ENCODE measurements at regions not wholly inside any gene's neighbourhood (a gene's known extent, or its start where the extent isn't known, plus 50 kb on each side); places are given as distances from the start of the nearest gene placed in this dataset.

GRCh38 chr16:80015566-80015965 is 415.0 kb upstream of the MAF start:
- in situ Hi-C loops (cut with HindIII; ENCODE audit: low pct_unique_long_range_greater_than_20kb, low sequenced_read_pairs) (no loop called here), intact Hi-C loops (cut with micrococcal nuclease; ENCODE audit: unreplicated experiment) (no loop called here)
- Histone ChIP-seq H3K27ac (ENCODE audit: low read length) (no peak overlapping the region), H3K27me3 (ENCODE audit: control insufficient read depth, insufficient read depth, low read length) (no peaks in the 10 kb centered on the region), H3K4me3 (ENCODE audit: low read depth in 2 of 2, low read length in 2 of 2) (no peak overlapping the region), H3K36me3 (ENCODE audit: control insufficient read depth, insufficient read depth, low read length) (no peaks in the 10 kb centered on the region; the same call in 1 of the 2 replicates), H3K4me1 (ENCODE audit: control insufficient read depth, insufficient read depth, low read length) (no peaks in the 10 kb centered on the region), H3K9me3 (ENCODE audit: control insufficient read depth, insufficient read depth, low read depth, low read length) (no peaks in the 10 kb centered on the region)
- DNase-seq (ENCODE audit: low read depth, low spot score) (no peak), ATAC-seq (no peak)
- ChIA-PET POLR2A (no interaction called here), CTCF (no interaction called here)
- TF ChIP-seq CTCF (IDR thresholded peaks at IDR 0.05) (no peak), REST (IDR thresholded peaks at IDR 0.05; ENCODE audit: insufficient read depth in 1 of 2, low read depth in 2 of 2, low read length in 1 of 2) (no peak), SIN3A (IDR thresholded peaks at IDR 0.05; ENCODE audit: borderline replicate concordance, insufficient read depth, low read depth, low read length) (no peak), TCF7L2 (IDR thresholded peaks at IDR 0.05; ENCODE audit: low read depth, low read length) (no peak)
- no TSS peak for BruUV-seq (replicated peaks)

GRCh38 chr16:80014241-80014939 is 413.9 kb upstream of the MAF start:
- POLR2A ChIA-PET: no interaction called here
- CTCF ChIA-PET: no interaction called here
- TF ChIP-seq TCF7L2 (IDR thresholded peaks at IDR 0.05; ENCODE audit: low read depth, low read length): no peak
- no peak for TF ChIP-seq CTCF (IDR thresholded peaks at IDR 0.05)
- no peak for TF ChIP-seq REST (IDR thresholded peaks at IDR 0.05; ENCODE audit: insufficient read depth in 1 of 2, low read depth in 2 of 2, low read length in 1 of 2)
- TF ChIP-seq SIN3A (IDR thresholded peaks at IDR 0.05; ENCODE audit: borderline replicate concordance, insufficient read depth, low read depth, low read length): no peak
- no peak for TF ChIP-seq POLR2AphosphoS5 (IDR thresholded peaks at IDR 0.05; ENCODE audit: low read depth, low read length)
- Histone ChIP-seq H3K36me3 (ENCODE audit: control insufficient read depth, insufficient read depth, low read length) (no peaks in the 10 kb centered on the region; the same call in 1 of the 2 replicates), H3K27me3 (ENCODE audit: control insufficient read depth, insufficient read depth, low read length) (no peaks in the 10 kb centered on the region), H3K4me1 (ENCODE audit: control insufficient read depth, insufficient read depth, low read length) (no peaks in the 10 kb centered on the region), H3K9me3 (ENCODE audit: control insufficient read depth, insufficient read depth, low read depth, low read length) (no peaks in the 10 kb centered on the region), H3K4me3 (ENCODE audit: low read depth in 2 of 2, low read length in 2 of 2) (no peak overlapping the region), H3K27ac (ENCODE audit: low read length) (no peak overlapping the region)
- intact Hi-C loops (cut with micrococcal nuclease; ENCODE audit: unreplicated experiment): no loop called here
- no peak for DNase-seq (ENCODE audit: low read depth, low spot score)
- ATAC-seq: no peak
- in situ Hi-C loops (cut with HindIII; ENCODE audit: low pct_unique_long_range_greater_than_20kb, low sequenced_read_pairs): no loop called here
- no TSS peak for BruUV-seq (replicated peaks)
